ENCODE measurements at regions not wholly inside any gene's neighbourhood (a gene's known extent, or its start where the extent isn't known, plus 50 kb on each side); places are given as distances from the start of the nearest gene placed in this dataset.

DNA sequence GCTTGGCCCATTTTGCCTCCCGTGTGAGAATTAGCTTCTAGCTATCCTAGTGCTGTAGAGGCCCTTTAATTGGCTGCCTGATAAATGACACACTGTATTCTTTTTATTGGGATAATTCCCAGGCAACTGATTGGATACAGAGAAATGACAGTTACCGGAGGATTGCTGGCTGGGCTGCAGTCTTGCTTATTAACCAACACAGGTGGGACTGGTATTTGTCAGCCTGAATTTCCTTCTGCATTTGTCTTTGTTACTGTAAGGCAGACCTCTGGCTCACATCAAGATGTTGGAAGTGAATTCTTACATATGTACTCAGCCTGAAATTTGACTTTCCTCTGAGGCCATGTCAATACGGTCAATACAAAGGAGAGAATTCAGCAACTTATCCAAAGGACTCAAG is 650.8 kb upstream of the SOX9 start:
- intact Hi-C loops (cut with DNase I), result loop anchor here (5.0 kb wide), 4 partner anchors 353 to 1072 kb away; no protein-coding TSS in a partner anchor
- no peak for DNase-seq (ENCODE audit: low spot score)

DNA sequence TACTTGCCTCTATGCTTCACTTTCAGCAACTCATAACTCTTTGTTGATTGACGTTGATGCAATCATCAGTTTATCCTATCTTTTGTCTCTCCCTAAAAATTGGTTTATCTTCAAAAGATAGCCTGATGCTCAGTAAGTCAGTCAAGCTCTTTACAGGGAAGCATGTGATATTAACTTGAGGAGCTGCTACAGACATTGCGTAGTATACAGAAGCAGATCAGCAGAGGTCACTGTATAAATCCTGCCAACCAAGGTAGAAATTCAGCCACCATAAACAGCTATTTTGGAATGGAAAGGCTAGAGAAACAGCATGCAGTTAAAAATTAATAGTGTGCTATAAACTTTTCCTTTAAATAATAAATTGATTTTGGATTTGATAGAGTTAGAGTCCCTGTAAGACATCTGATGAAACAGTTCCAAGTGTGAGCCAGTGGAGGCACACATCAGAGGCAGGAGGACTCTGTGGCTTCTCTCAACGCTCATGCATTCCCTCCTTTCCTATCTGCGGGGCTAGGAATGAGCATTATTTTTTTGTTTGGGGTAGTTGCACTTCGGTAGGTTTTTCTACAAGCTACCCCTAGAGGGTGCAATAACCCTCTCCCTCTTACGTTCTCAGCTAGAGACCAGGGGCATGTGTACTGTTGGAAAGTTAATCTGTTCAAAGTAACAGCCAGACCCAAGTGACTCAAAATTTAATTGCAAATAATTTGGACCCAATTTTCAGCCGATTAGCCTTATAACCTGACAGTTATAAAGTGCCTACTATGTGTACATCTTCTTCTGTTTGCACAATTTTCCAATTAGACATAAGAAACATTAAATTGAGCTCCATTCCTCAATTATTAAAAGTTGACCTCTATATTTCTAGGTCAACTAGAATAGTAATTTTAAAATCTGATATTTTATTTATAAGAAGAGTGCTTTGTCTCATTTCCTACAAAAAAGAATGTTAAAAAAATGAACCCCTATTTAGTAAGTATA is 647.7 kb upstream of the SOX9 start:
- intact Hi-C loops (cut with DNase I), result loop anchor here (5.0 kb wide), 4 partner anchors 356 to 1069 kb away; no protein-coding TSS in a partner anchor
- DNase-seq (ENCODE audit: low spot score), result no peak

DNA sequence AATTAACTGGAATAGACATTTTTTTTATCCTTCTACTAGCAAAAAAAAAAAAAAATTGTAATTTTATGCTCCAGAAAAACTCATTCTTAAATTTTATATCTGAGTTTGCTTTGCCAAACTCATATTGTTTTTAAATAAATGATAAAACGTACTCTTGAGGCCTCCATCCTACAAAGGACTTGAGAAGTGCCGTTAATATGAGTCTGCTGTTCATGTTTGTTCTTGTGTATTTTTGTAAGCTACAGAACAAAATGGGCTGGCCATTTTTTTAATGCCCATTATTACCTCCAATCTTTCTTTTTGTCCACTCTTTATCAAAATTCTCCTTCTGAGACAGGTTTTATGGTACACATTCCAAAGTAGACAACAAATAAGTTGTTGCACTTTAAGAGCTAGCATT is 643.5 kb upstream of the SOX9 start:
- intact Hi-C loops (cut with DNase I), result no loop called here
- DNase-seq (ENCODE audit: low spot score), result no peak

DNA sequence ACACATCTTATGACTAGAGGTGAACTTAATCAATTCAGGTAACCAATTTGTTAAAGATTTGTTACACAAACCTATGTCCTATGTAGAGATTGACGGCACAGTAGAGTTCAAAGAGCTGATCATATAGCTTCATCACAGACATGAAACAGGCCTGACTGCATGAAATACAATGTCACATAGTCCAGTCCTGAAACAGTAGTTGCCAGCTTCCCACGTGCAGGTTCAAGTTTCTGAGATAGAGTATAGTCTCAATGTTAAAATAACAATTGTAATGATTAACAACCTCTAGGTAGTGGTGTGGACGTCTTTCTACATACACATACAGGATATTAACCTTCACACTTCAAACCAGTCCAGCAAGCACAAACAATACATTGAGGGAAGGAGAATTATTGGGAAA is 640.7 kb upstream of the SOX9 start:
- intact Hi-C loops (cut with DNase I), result no loop called here

DNA sequence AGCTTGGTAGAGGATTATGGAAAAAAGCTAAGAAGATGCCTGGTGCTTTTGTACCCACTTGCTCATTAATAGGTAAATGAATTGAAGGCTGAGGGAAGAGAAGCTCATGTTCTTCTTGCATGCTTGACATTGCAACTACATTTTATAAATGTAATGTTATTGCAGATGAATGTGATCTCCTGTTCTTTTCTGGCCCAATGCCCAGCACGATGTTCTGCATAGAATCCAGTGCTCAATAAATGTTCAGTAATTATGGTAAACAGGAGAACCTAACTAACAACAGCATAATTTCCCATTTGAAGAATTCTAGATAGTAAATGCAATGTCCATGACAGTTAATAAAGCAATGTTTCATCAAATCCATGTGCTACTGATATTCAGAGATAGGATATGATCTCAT is 638.2 kb upstream of the SOX9 start:
- no peak for DNase-seq (ENCODE audit: low spot score)

More for the DNA sequence above, 640.7 kb upstream of the SOX9 start:
- DNase-seq (ENCODE audit: low spot score), result no peak

DNA sequence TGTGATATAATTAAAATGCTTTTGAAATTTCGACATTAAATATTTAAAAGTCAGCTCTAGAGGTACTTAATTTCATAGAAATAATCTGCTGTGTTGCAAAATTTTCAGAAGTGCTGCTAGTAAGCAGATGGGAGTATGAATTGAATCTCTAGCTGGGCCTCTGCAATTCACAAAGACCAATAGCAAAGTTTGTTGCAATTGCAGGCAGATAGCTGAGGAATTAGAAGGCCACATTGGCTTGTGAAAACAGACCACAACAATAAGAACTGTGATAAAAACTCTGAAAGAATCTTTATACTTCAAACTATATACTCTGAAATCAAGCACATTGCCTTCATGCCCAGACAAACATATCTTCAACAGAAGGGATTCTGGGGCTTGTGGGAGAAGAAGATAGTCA is 636.3 kb upstream of the SOX9 start:
- intact Hi-C loops (cut with DNase I), result no loop called here
- no peak for DNase-seq (ENCODE audit: low spot score)

More for the DNA sequence above, 638.2 kb upstream of the SOX9 start:
- intact Hi-C loops (cut with DNase I), result no loop called here

DNA sequence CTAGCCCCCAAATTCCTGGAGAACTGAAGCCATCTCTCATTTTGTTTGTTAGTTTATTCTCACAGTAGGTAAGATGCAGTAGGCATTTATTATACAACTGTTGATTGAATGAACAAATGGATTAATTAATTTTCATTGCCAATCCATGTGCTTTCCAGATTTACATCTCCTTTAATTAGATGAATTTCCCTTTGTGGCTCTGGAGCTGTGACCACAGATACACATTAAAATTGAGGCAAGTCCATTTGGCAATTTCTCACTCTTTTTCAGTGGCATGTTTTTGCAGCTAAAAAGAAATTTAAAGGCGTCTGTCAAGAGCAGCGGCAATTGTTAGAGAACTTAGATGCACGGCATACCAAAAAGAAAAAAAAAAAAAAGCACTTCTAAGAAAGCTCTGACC is 635.4 kb upstream of the SOX9 start:
- no peak for DNase-seq (ENCODE audit: low spot score)

DNA sequence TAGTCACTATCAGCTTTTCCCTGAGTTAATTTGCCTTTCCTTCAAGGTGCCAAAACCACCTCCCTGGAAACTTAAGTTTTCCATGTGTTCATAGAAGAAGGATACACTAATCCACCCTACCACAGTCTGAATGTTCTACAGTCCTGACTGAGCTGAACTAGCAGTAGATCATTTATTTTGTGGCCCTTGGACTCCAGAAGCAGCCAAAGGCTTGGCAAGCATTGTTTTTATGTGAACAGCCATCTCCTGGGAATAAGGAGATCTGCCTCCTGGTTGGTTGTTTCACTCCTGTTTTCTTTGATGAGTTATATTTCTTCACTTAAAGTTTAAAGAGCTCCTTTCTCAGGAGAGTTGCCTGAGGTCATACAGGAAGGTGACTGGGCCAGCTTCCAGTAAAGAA is 634.6 kb upstream of the SOX9 start:
- intact Hi-C loops (cut with DNase I), result no loop called here
- no peak for DNase-seq (ENCODE audit: low spot score)

More for the DNA sequence above, 635.4 kb upstream of the SOX9 start:
- intact Hi-C loops (cut with DNase I), result no loop called here

DNA sequence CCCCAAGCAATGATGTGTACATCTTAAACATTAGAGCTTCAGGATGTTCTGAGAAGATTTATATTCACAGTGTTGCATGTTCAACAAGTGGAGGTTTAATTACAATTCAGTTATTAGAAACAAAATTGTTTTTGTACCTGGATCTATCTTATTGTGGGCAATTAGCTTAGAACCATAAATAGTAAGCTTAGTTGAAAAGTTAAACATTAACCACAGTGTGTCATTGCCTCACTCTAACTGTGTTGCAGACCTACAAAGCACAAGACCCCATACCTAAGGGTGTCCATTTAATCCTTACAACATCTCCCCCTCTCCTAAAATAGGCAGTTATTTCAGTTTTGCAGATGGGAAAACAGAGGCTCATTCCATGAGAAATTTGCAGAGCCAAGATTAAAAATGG is 632.0 kb upstream of the SOX9 start:
- intact Hi-C loops (cut with DNase I), result no loop called here
- no peak for DNase-seq (ENCODE audit: low spot score)

DNA sequence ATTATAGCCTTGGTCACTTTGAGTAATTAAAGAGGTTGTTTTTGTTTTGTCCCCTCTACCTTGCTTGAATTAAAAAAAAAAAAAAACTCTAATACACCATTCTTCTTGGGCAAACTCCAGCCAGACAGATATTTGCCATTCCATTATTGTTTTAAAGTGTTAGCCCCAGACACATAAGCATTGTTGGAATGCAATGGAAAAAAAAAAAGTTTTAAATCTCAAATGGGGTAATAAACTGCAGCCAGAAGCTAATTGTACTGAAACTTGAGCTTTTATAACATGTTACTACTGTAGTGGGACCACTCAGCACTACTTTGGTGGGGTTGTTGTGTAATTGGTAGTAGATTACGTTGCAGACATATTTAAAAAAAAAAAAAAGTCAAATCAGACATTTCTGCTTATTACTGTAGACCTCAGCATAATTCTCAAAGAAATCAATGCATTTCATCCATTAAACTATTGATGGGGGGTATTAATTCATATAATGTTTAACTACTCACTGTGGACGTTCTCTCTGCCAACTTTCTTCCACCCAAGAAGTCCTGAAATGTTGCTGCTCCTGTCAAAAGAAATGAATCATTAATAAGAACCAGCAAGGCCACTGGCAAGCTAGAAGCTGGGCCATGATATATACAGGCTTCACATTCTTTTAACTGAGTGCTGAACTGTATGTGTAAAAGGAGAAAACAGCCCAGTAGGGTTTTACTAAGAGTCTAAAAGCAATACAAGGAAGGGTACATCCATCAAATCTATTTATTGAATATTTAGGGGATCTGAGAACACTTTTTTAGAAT is 626.6 kb upstream of the SOX9 start:
- no peak for DNase-seq (ENCODE audit: low spot score)
- intact Hi-C loops (cut with DNase I), result no loop called here

DNA sequence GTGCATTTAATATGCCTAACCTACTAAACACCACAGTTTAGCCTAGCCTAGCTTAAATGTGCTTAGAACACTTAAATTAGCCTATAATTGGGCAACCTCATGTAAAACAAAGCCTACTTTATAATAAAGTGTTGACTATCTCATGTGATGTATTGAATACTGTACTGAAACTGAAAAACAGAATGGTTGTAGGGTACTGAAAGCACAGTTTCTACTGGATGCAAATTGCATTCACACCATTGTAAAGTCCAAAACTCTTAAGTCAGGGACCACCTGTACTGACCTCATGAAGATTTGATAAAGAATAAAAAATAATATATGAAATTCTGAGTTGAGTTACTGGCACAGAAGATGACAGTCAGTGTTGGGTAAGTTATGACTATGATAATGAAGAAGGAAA is 625.4 kb upstream of the SOX9 start:
- DNase-seq (ENCODE audit: low spot score), result no peak
- intact Hi-C loops (cut with DNase I), result no loop called here

DNA sequence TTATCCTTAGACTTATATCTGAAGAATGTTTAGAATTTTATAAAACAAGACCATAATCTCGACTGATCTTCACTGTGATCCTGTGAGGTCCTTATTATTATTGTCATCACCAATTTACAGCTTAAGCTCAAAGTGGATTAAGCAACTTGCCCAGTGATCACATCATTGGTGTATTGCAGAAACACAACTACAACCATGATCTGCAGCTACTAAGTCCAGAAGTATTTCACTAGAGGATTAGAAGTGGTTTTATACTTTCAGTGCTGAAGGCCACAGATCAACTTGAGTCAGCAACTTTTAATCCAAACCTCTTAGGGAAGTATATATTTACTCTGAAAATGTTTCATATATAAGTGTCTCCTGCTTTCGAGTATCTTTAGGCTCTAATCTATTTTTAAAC is 624.3 kb upstream of the SOX9 start:
- intact Hi-C loops (cut with DNase I), result no loop called here
- no peak for DNase-seq (ENCODE audit: low spot score)

DNA sequence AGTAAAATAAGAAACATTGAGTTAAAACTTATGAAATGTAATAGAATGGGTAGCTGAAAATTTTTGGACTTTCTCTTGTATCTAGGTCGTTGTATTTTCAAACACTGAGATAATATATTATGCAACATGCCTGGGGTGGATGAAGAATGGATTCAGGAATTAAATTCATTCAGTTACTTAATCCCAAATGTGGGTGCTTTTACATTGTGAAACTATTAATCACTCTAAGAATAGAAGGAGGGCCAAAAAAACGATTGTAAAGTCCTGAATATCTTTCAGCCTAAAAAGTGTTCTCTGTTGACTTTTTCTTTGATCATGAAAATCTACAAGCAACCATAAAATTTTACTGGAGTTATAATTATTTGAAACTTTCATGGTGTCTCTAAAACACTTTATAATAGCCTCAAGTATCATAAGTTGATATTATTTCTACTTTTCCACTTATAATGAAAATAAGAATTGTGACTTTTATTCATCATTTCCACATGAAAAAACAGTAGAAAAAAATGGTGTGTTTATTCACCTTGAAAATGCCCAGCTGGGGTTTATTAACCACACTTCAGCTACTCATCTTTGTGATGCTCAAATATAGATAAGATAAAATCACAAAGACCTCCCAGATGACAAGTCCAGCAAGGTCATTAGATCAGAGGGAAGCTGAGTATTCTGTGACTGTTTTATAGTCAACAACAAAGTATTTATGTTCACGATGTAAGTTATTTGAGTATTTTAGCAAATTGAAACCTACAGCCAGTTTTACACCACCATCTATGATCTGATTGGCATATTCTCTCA is 619.9 kb upstream of the SOX9 start:
- DNase-seq (ENCODE audit: low spot score), result no peak
- intact Hi-C loops (cut with DNase I), result no loop called here

DNA sequence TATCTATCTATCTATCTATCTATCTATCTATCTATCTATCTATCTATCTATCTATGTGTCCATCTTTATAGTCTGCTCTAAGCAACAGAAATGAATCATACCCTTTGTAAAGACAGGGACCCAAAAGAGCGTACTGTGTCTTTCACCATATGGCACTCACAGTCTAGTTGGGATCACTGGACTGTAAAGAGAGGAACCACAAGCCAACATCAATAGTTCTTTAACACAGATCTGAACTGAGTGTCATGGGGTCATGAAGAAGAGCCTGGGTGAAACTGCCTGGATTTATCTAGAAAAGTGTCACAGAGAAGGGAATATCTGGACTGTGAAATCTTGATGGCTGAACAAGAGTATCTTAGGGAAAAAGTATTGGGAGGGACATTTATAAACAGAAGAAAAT is 619.1 kb upstream of the SOX9 start:
- intact Hi-C loops (cut with DNase I), result no loop called here
- DNase-seq (ENCODE audit: low spot score), result no peak

DNA sequence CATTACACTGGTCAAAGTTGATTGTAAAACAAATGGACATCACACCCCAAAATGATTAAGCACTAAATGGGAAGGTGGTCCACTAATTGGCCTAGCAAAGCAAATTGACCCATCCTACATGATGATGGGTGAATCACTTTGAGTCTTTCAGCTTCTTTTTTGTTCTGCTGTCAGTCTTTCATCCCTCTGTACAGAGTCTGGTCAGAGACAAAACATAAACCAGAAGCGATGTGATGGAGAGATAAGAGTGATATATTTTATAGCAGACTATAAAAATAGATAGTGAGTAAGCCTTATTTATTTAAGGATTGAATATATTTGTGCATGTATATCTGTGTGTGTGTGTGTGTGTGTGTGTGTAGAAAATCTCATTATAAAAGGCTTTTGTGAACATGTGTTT is 618.4 kb upstream of the SOX9 start:
- DNase-seq (ENCODE audit: low spot score), result no peak
- intact Hi-C loops (cut with DNase I), result no loop called here

DNA sequence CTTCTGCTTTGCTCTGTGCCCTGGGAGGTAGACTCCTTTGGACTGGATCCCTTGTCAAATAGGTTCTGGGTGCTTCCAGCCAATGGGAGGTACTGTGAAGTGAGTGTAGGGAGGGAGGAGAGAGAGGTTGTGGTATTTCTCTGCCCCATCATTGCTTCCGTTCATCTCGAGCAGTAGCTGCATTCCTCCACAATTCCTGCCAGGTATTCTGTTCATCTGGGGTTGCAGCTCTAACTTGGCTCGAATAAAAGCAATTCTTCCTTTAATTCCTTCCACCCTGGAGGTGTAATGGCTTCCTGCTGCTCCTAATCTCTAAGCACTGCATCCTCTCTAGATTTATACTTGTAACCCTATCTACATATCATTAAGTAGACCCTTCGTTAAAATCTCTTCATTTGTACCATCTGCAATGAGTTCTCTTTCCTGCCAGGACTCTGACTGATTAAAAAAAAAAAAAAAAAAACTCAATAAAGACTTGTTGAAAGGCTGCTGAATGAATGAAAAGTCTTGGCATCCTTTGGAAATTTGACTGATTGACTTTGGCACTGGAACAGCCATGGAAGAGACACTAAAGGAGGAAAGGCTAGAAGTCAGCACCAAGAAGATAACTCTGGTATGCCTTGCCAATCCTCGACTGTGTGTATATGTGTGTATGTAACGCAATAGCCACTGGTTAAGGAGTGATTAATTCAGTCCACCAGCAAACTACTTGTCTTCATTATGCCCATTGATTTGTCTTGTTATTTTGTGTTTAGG is 616.9 kb upstream of the SOX9 start:
- no peak for DNase-seq (ENCODE audit: low spot score)
- intact Hi-C loops (cut with DNase I), result no loop called here

DNA sequence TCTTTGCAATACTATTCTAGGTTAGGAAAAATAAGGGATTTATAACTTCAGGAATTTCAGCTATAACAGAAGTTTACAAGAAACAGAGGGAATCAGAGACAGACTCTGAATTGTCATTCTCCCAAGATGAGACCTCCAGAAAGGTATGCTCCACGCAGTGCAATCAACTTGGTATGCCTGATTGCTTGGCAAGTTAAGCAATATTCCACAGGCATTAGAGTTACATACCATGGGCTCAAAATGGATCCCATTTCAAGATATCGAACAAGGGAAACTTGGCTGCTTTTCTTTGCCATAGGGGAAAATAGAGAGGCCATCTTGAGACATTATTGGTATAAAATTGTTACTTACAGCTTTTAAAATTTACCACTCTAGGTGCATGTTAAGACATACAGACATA is 615.6 kb upstream of the SOX9 start:
- no peak for DNase-seq (ENCODE audit: low spot score)
- intact Hi-C loops (cut with DNase I), result no loop called here

DNA sequence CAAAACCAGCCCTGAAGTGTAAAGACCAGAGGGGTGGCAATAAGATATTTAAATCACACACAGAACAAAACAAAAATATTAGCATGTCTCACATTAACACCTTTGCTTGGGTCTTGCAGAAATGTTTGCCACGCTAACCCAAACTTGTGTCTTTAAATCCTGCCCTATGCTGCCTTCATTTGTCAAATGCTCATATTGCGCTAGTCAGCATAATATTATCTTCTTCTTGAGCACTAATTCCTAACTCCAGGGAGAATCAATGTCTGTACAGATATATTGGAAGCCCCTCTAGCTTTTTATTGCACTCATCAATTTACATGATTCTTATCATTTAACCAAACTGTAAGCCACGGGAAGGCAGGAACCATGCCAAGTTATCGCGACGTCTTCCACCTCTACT is 614.8 kb upstream of the SOX9 start:
- intact Hi-C loops (cut with DNase I), result no loop called here
- DNase-seq (ENCODE audit: low spot score), result no peak

DNA sequence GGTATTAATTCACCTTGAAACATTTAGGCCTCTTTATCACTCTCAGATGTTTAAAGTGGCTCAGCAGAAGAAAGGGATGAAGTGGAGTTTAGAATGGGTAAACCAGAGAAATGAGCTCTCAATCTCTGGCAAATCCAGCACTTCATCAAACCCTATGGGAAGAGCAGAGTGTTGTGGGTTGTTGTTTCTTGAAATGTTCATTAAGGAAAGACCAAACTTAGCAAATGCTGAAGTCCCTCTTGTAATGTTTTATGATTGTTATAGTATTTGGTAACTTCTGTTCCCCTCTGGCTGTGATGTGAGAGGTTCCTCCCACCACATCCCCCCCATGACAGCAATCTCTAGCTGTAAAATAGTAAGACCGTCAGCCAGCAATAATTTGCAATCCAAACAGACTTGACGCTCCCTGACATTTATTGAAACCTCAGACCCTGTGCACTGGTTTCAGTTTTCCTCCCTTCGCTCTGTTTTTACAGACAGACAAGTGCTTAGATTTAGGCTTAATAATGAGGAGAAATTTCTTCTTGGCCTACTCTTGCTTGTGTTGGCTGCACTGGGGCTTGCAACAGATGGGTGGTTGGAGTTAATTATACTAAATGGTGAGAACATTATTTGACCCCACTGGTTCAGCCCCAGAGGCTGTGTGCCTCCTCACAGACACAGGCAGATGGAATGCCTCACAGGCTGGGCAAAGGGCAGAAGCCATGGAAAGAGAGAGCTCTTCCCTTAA is 609.4 kb upstream of the SOX9 start:
- no peak for DNase-seq (ENCODE audit: low spot score)
- intact Hi-C loops (cut with DNase I), result no loop called here
